ENCODE measurements at regions not wholly inside any gene's neighbourhood (a gene's known extent, or its start where the extent isn't known, plus 50 kb on each side); places are given as distances from the start of the nearest gene placed in this dataset.

GRCh38 chr14:25933731-25934130 lies 664.1 kb downstream of the NOVA1 start:
- no peaks in the 10 kb centered on the region for H3K9me3 Mint-ChIP-seq
- POLR2A ChIA-PET: no interaction called here
- CTCF ChIA-PET: no interaction called here
- no peak overlapping the region for H3K27ac Mint-ChIP-seq
- H3K4me3 Mint-ChIP-seq: no peak overlapping the region
- no peak for DNase-seq
- no peaks in the 10 kb centered on the region for H3K36me3 Mint-ChIP-seq (ENCODE audit: low read depth)
- no peaks in the 10 kb centered on the region for H3K4me1 Mint-ChIP-seq
- no peaks in the 10 kb centered on the region for H3K27me3 Mint-ChIP-seq

GRCh38 chr14:25929881-25930615 lies 667.8 kb downstream of the NOVA1 start:
- POLR2A ChIA-PET: no interaction called here
- Mint-ChIP-seq H3K4me1 (no peaks in the 10 kb centered on the region), H3K27ac (no peak overlapping the region), H3K9me3 (peaks cover 14% of the 10 kb centered on the region), H3K27me3 (no peaks in the 10 kb centered on the region), H3K4me3 (no peak overlapping the region), H3K36me3 (ENCODE audit: low read depth) (no peaks in the 10 kb centered on the region)
- no peak for DNase-seq
- CTCF ChIA-PET: no interaction called here

- no peak for DNase-seq
- H3K4me3 Mint-ChIP-seq: no peak overlapping the region
- H3K4me1 Mint-ChIP-seq: no peaks in the 10 kb centered on the region
- no peak overlapping the region for H3K27ac Mint-ChIP-seq
- CTCF ChIA-PET: no interaction called here
- H3K27me3 Mint-ChIP-seq: no peaks in the 10 kb centered on the region
- POLR2A ChIA-PET: no interaction called here
- H3K9me3 Mint-ChIP-seq: peaks cover 2% of the 10 kb centered on the region
- no peaks in the 10 kb centered on the region for H3K36me3 Mint-ChIP-seq (ENCODE audit: low read depth)
Measured at GRCh38 chr14:25911831-25912230, 686.0 kb downstream of the NOVA1 start.

- Mint-ChIP-seq H3K4me1 (no peaks in the 10 kb centered on the region), H3K9me3 (peaks cover 2% of the 10 kb centered on the region), H3K36me3 (ENCODE audit: low read depth) (no peaks in the 10 kb centered on the region), H3K27me3 (no peaks in the 10 kb centered on the region), H3K4me3 (no peak overlapping the region), H3K27ac (no peak overlapping the region)
- DNase-seq: no peak
- ChIA-PET POLR2A (no interaction called here), CTCF (no interaction called here)
Measured at GRCh38 chr14:25909045-25909747, 688.6 kb downstream of the NOVA1 start.

GRCh38 chr14:25908277-25909044 lies 689.4 kb downstream of the NOVA1 start:
- no peak overlapping the region for H3K27ac Mint-ChIP-seq
- no peaks in the 10 kb centered on the region for H3K36me3 Mint-ChIP-seq (ENCODE audit: low read depth)
- ChIA-PET CTCF (interaction anchor here (0.5 kb wide), 1 partner anchor 530 kb away, joined by 3 read pairs; no protein-coding TSS in a partner anchor), POLR2A (no interaction called here)
- H3K4me3 Mint-ChIP-seq: no peak overlapping the region
- no peaks in the 10 kb centered on the region for H3K4me1 Mint-ChIP-seq
- no peaks in the 10 kb centered on the region for H3K27me3 Mint-ChIP-seq
- peaks cover 2% of the 10 kb centered on the region for H3K9me3 Mint-ChIP-seq
- no peak for DNase-seq

DNA sequence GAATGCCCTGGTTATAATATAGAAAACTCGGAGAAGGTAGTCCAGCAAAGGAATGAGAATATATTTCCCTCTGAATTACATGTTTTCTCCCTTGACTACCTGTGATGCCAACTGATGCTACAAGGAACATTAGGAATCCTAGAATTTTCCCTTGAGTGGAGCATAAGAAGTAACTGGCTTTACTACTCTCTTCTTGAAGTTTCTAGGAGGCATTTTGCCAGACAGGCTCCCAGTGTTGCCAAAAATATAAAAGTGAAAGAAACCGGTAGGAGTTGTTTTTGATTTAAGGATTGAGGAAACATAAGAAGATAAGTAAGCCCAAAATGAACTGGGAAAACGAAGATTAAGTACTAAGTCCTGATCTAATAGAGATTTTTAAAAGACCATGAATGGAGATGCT lies 693.4 kb downstream of the NOVA1 start:
- CTCF ChIA-PET: no interaction called here
- no peaks in the 10 kb centered on the region for H3K36me3 Mint-ChIP-seq (ENCODE audit: low read depth)

GRCh38 chr14:25899197-25899596 lies 698.6 kb downstream of the NOVA1 start:
- Mint-ChIP-seq H3K4me3 (no peak overlapping the region), H3K9me3 (peaks cover 8% of the 10 kb centered on the region), H3K4me1 (no peaks in the 10 kb centered on the region), H3K27ac (no peak overlapping the region), H3K36me3 (ENCODE audit: low read depth) (no peaks in the 10 kb centered on the region), H3K27me3 (no peaks in the 10 kb centered on the region)
- no peak for DNase-seq
- ChIA-PET POLR2A (no interaction called here), CTCF (no interaction called here)

More for the DNA sequence above, 693.4 kb downstream of the NOVA1 start:
- Mint-ChIP-seq H3K9me3 (peaks cover 3% of the 10 kb centered on the region), H3K27me3 (no peaks in the 10 kb centered on the region), H3K4me1 (no peaks in the 10 kb centered on the region), H3K4me3 (no peak overlapping the region), H3K27ac (no peak overlapping the region)
- POLR2A ChIA-PET: no interaction called here
- no peak for DNase-seq

DNA sequence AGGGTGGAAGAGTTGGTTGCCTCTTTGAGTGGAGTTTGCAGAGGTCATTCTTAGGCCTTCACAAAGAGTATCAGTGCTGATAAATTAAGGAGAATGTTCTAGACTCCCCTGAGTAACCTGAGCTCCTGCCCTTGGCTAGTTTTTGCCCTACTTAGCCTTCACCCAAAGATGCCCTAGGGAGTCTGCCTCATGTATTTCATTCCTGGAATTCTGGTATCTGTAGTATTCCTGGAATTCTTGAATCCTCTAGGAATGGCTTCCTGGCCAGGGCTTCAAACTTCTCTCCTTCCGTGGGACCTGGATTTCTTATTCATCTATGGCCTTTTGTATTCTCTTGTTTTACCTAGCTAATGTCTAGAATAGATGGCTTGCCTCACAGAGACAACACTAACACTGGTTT lies 701.1 kb downstream of the NOVA1 start:
- POLR2A ChIA-PET: no interaction called here
- H3K4me1 Mint-ChIP-seq: no peaks in the 10 kb centered on the region
- no peaks in the 10 kb centered on the region for H3K27me3 Mint-ChIP-seq
- H3K9me3 Mint-ChIP-seq: peaks cover 8% of the 10 kb centered on the region
- no peak for DNase-seq
- no peak overlapping the region for H3K4me3 Mint-ChIP-seq
- no peaks in the 10 kb centered on the region for H3K36me3 Mint-ChIP-seq (ENCODE audit: low read depth)
- no peak overlapping the region for H3K27ac Mint-ChIP-seq
- CTCF ChIA-PET: no interaction called here

DNA sequence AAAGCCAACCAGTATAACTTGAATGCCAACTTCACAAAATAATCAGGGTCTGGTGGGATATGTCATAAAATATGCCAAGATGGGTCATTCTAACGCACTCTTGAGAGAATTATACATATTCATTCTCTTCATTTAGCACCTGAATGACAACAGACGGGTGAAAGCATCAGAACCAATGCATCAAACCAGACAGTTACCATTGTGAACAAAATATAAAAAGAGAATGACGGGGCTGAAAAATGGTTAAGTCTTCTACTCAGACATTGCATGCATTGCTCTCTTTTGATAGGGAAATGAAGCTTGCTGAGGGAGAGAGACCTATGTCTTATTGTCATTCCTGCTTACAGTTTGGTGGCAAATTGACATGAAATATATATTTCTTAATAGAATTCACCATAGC lies 702.1 kb downstream of the NOVA1 start:
- Mint-ChIP-seq H3K27ac (no peak overlapping the region), H3K4me1 (no peaks in the 10 kb centered on the region), H3K36me3 (ENCODE audit: low read depth) (no peaks in the 10 kb centered on the region), H3K9me3 (peaks cover 8% of the 10 kb centered on the region), H3K27me3 (no peaks in the 10 kb centered on the region), H3K4me3 (no peak overlapping the region)
- DNase-seq: no peak
- ChIA-PET POLR2A (no interaction called here), CTCF (no interaction called here)

DNA sequence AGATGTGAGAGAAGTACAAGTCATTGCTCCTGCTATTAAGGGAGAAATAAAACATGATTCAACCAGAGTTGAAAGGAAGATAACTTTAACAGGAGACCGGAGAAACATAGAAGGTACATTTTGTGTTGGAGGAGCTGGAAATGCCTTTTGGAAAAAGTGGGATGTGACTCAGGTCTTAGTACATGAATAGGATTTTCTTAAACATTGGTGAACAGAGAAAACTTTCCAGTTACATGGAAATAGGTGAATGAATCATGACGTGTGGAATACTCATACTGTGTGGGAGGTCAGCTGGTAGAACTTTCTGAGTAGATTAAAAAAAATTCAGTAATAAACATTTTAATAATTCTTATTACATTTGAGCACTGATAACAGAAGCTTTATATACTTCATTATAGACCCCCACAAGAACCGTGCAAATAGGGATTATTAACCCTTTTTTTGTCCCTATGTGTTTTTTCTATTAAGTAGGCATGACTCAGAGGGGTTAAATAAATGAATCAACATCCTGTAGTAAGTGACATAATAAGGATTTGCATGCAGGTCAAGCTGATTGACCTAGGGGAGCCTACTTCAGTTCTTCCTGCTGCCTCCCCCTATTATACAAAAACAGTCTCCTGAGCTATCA lies 710.5 kb downstream of the NOVA1 start:
- Mint-ChIP-seq H3K27me3 (no peaks in the 10 kb centered on the region), H3K4me3 (no peak overlapping the region), H3K9me3 (peaks cover 8% of the 10 kb centered on the region), H3K27ac (no peak overlapping the region), H3K4me1 (no peaks in the 10 kb centered on the region), H3K36me3 (ENCODE audit: low read depth) (no peaks in the 10 kb centered on the region)
- ChIA-PET CTCF (no interaction called here), POLR2A (no interaction called here)
- no peak for DNase-seq

DNA sequence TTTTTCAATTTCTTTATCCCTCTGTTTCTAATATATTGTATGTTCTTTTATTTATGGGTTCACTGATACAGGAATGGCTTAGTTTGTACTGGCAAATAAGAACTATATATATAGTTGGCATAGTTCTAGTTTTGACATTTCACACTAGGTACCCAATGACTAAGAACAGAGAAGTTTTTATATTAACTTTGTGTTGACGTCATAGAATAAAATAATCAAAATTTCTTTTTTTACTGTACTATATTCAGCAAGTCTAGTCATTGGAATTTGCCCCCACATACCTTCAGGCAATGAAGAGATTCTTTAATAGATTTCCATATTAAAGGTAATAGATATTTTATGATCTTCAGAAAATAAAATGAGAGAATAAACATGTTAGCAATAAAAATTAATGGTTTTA lies 713.2 kb downstream of the NOVA1 start:
- H3K27ac Mint-ChIP-seq: no peak overlapping the region
- no peak for DNase-seq
- CTCF ChIA-PET: no interaction called here
- POLR2A ChIA-PET: no interaction called here
- H3K4me3 Mint-ChIP-seq: no peak overlapping the region
- no peaks in the 10 kb centered on the region for H3K27me3 Mint-ChIP-seq
- H3K4me1 Mint-ChIP-seq: no peaks in the 10 kb centered on the region
- H3K36me3 Mint-ChIP-seq (ENCODE audit: low read depth): no peaks in the 10 kb centered on the region
- H3K9me3 Mint-ChIP-seq: peaks cover 11% of the 10 kb centered on the region

DNA sequence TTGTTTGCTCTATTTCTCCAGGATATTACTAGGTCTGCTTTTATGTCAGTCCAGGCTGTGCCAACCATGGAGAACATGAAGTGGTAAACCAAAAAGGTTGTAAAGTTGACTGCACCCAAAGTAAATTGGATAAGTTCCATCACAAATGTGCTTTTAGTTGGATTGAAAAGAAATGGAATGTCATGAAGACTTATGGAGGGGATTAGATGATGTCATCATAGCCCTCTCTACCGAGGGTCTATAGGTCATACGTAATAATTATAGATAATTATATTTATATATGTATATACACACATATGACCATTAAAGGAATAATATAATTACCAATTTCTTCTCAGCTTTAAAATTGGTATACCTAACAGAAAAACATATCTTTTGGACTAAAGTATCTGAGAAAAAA lies 714.9 kb downstream of the NOVA1 start:
- H3K4me1 Mint-ChIP-seq: no peaks in the 10 kb centered on the region
- DNase-seq: no peak
- ChIA-PET POLR2A (no interaction called here), CTCF (no interaction called here)
- H3K36me3 Mint-ChIP-seq (ENCODE audit: low read depth): no peaks in the 10 kb centered on the region
- H3K27ac Mint-ChIP-seq: no peak overlapping the region
- H3K9me3 Mint-ChIP-seq: peaks cover 11% of the 10 kb centered on the region
- H3K27me3 Mint-ChIP-seq: no peaks in the 10 kb centered on the region
- no peak overlapping the region for H3K4me3 Mint-ChIP-seq

DNA sequence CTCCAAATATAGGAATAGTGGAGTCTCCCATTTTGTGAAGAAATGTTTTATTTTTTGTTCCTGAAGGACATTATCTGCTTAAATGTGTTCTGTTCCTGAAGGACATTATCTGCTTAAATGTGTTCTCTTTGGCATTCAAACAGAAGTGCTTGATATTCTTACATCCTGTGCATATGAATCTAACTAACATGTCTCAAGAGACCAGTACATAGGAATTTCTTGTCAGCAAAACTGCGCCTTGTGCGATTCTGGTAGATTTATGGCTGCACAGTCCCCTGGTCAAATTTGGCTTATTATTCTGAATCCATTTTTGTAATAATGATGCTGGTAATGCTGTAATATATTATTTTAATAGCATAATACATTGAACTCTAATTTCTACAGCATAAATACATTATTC lies 722.4 kb downstream of the NOVA1 start:
- POLR2A ChIA-PET: no interaction called here
- Mint-ChIP-seq H3K9me3 (peaks cover under 1% of the 10 kb centered on the region), H3K36me3 (ENCODE audit: low read depth) (no peaks in the 10 kb centered on the region), H3K27me3 (no peaks in the 10 kb centered on the region), H3K27ac (no peak overlapping the region), H3K4me1 (no peaks in the 10 kb centered on the region), H3K4me3 (no peak overlapping the region)
- CTCF ChIA-PET: no interaction called here
- DNase-seq: no peak
